Nephron progenitor cell (in vitro differentiated cells): ENCODE measurements at regions not wholly inside any gene's neighbourhood (a gene's known extent, or its start where the extent isn't known, plus 50 kb on each side); places are given as distances from the start of the nearest gene placed in this dataset.
A peak's percentile ranks its signal among the peaks of the same experiment; 100 is the strongest.

Experiments
- DNase-seq: peaks from one replicate; pipeline ENCODE4 v3.0.0; 2021
- H3K27ac Mint-ChIP-seq: 2 replicates; pipeline ENCODE4 v1.8.0; 2021; ENCODE audit warnings: mild to moderate bottlenecking, moderate library complexity, mixed read lengths
- H3K27me3 Mint-ChIP-seq: 2 replicates; pipeline ENCODE4 v1.8.0; 2021; ENCODE audit warnings: mild to moderate bottlenecking, low read depth, mixed read lengths; ENCODE audit not compliant: poor library complexity
- H3K36me3 Mint-ChIP-seq: 2 replicates; pipeline ENCODE4 v1.8.0; 2021; ENCODE audit warnings: low read depth, mixed read lengths
- H3K4me1 Mint-ChIP-seq: 2 replicates; pipeline ENCODE4 v1.8.0; 2021; ENCODE audit warnings: mixed read lengths
- H3K4me3 Mint-ChIP-seq: 2 replicates; pipeline ENCODE4 v1.8.0; 2021; ENCODE audit warnings: mild to moderate bottlenecking, moderate library complexity, mixed read lengths
- H3K9me3 Mint-ChIP-seq: 2 replicates; pipeline ENCODE4 v1.8.0; 2021; ENCODE audit warnings: mild to moderate bottlenecking, moderate library complexity, mixed read lengths
- TF ChIP-seq, protein P1 (sequence below): fragments of 200-600 bp; sonication (generic); IDR thresholded peaks from 2 replicates; pipeline ENCODE4 v1.5.0; 2021; ENCODE audit warnings: antibody characterized with exemption

DNA sequence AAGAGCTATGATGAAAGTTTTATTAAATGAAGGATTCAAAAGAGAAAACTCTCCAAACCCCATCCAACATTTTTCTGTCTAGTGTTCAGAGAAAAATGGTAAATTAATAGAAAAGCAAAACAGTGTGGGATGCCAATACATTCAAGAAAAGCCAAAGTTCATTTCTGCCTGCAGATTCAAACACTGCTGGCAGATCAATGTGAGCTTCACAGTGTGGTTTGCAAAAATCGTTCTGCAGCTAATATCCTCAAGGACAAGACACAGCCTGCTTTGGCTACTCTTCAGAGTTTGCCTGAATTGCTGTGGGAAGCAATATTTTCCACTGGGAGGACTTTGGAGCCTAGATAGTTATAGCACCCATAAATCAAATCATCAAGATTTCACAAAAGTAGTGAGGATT, 619.9 kb upstream of the SUCLG2 start:
- Mint-ChIP-seq H3K4me1 (peaks cover 7% of the 10 kb centered on the region), H3K4me3 (no peak overlapping the region)
- DNase-seq: no peak

DNA sequence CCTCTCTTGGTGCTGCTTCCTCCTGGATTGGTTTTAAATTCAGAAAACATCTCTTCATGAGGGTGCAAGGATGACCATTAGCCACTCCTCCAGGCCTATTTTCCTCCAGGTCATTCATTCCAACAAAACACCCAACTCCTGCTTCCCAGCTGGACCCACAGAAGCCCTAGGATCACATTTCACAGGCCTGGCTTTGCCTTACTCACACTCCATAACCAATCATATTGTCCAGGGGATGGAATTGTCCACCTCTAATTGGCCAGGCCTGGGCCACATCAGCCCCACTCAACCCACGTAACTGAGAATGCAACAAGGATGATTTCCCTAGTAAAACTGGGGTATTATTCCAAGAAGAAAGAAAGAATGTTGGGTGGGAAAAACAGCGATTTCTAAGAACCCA, 616.7 kb upstream of the SUCLG2 start:
- Mint-ChIP-seq H3K27me3 (no peaks in the 10 kb centered on the region), H3K9me3 (no peaks in the 10 kb centered on the region), H3K27ac (peak overlapping the region; percentile 40), H3K4me1 (peaks cover 7% of the 10 kb centered on the region), H3K36me3 (no peaks in the 10 kb centered on the region), H3K4me3 (no peak overlapping the region)
- no peak for DNase-seq
- TF ChIP-seq, protein P1, sequence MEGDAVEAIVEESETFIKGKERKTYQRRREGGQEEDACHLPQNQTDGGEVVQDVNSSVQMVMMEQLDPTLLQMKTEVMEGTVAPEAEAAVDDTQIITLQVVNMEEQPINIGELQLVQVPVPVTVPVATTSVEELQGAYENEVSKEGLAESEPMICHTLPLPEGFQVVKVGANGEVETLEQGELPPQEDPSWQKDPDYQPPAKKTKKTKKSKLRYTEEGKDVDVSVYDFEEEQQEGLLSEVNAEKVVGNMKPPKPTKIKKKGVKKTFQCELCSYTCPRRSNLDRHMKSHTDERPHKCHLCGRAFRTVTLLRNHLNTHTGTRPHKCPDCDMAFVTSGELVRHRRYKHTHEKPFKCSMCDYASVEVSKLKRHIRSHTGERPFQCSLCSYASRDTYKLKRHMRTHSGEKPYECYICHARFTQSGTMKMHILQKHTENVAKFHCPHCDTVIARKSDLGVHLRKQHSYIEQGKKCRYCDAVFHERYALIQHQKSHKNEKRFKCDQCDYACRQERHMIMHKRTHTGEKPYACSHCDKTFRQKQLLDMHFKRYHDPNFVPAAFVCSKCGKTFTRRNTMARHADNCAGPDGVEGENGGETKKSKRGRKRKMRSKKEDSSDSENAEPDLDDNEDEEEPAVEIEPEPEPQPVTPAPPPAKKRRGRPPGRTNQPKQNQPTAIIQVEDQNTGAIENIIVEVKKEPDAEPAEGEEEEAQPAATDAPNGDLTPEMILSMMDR: no peak

More for the DNA sequence above, 619.9 kb upstream of the SUCLG2 start:
- Mint-ChIP-seq H3K36me3 (no peaks in the 10 kb centered on the region), H3K27me3 (no peaks in the 10 kb centered on the region), H3K9me3 (no peaks in the 10 kb centered on the region), H3K27ac (no peak overlapping the region)
- TF ChIP-seq, protein P1: no peak

- no peak overlapping the region for H3K27ac Mint-ChIP-seq
- H3K4me3 Mint-ChIP-seq: no peak overlapping the region
- H3K36me3 Mint-ChIP-seq: no peaks in the 10 kb centered on the region
- no peaks in the 10 kb centered on the region for H3K27me3 Mint-ChIP-seq
- TF ChIP-seq, protein P1: peak; percentile 45
- H3K4me1 Mint-ChIP-seq: no peaks in the 10 kb centered on the region
- DNase-seq: peak; percentile 12
- peaks cover 6% of the 10 kb centered on the region for H3K9me3 Mint-ChIP-seq
Observed at GRCh38 chr3:68256635-68257223, 602.3 kb upstream of the SUCLG2 start.

DNA sequence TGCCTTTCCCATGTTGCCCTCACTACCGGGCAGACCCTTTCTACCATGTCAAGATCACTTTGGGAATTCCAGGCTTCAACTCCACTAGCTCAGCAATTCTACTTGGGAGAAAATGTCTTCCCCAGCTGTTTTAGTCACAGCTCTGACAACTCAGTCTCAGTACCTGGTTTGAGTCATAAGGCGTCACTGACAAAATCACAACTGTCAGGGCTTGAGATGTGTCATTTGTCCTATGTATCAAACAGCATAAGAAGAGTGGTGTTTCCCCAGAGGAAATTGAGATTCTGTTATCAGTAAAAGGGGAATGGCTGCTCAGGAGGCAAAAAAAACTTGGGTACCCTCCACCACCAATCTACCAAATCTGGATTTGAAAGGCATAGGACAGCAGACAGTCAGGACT, 594.9 kb upstream of the SUCLG2 start:
- Mint-ChIP-seq H3K27ac (peak overlapping the region; percentile 43), H3K4me3 (no peak overlapping the region), H3K9me3 (no peaks in the 10 kb centered on the region), H3K27me3 (peaks cover 5% of the 10 kb centered on the region), H3K36me3 (no peaks in the 10 kb centered on the region), H3K4me1 (peaks cover 6% of the 10 kb centered on the region)
- no peak for DNase-seq
- TF ChIP-seq, protein P1: no peak

- H3K9me3 Mint-ChIP-seq: no peaks in the 10 kb centered on the region
- no peaks in the 10 kb centered on the region for H3K36me3 Mint-ChIP-seq
- no peak overlapping the region for H3K4me3 Mint-ChIP-seq
- TF ChIP-seq, protein P1: no peak
- no peaks in the 10 kb centered on the region for H3K27me3 Mint-ChIP-seq
- H3K4me1 Mint-ChIP-seq: peaks cover 15% of the 10 kb centered on the region
- no peak for DNase-seq
- no peak overlapping the region for H3K27ac Mint-ChIP-seq
Observed at GRCh38 chr3:68242606-68243005, 588.2 kb upstream of the SUCLG2 start.

GRCh38 chr3:68239542-68239941, 585.1 kb upstream of the SUCLG2 start:
- TF ChIP-seq, protein P1: no peak
- Mint-ChIP-seq H3K27ac (no peak overlapping the region), H3K4me1 (peaks cover 15% of the 10 kb centered on the region), H3K36me3 (no peaks in the 10 kb centered on the region), H3K4me3 (no peak overlapping the region), H3K27me3 (no peaks in the 10 kb centered on the region), H3K9me3 (no peaks in the 10 kb centered on the region)
- no peak for DNase-seq
